ENCODE measurements at regions not wholly inside any gene's neighbourhood (a gene's known extent, or its start where the extent isn't known, plus 50 kb on each side); places are given as distances from the start of the nearest gene placed in this dataset.

DNA sequence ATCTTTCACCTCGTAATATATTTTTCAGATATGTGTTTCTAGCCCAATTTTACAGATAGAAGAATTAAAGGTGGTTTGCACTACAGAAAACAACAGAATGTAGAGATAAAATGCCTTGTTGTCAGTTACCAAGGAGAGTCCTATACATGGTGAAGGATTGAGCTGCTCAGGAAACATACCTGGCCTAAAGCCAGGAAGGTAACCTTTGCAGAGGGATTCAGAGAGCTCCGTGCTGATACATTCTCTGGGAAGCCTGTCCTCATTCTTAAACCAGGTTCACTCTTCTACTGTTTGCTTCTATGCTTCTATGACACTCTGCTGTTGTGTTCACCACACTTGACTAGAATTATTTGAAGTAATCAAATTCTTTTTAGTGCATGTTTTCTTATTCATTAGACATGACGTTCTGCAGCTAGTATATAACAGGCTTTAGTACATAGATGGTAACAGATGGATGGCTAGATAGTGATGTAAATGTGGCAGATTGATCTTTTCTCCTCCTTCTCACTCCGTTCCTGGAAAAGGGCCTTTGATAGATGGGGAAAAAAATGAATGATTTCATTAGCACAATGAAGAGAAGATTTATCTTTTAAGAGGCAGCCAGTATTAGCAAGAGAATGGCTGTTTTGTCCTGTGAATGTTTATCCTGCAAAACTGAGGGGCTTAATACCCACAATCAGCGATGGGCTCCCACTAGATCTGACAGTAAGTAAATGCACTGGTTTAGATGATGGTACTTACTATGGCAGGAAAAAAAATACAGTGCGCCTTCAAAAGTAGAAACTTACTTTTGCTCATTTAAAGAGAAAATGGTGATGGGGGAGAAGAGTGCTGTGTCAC is 589.6 kb upstream of the FAM98A start:
- H3K4me3 ChIP-seq (ENCODE audit: low read depth in 2 of 2, low read length in 1 of 2) = no peak overlapping the region
- H3K27me3 ChIP-seq (ENCODE audit: insufficient read depth) = no peaks in the 10 kb centered on the region
- no peaks in the 10 kb centered on the region for H4K20me1 ChIP-seq (ENCODE audit: insufficient read depth)
- H3K9ac ChIP-seq = no peak overlapping the region
- no peak for DNase-seq
- no peak overlapping the region for H3K4me2 ChIP-seq
- H3K4me1 ChIP-seq (ENCODE audit: control insufficient read depth in 1 of 2, insufficient read depth in 2 of 2, low read depth in 1 of 2, low read length in 1 of 2) = no peaks in the 10 kb centered on the region
- ChIA-PET CTCF (no interaction called here), POLR2A (no interaction called here)
- H3K9me3 ChIP-seq = no peaks in the 10 kb centered on the region
- no peak overlapping the region for H3K27ac ChIP-seq (ENCODE audit: low read depth in 2 of 2, low read length in 1 of 2)
- 9% methylated on average over 6 of the region's 6 CpGs for WGBS (ENCODE audit: low lambda C conversion rate)
- no peaks in the 10 kb centered on the region for H3F3A ChIP-seq (replicated peaks; ENCODE audit: insufficient read depth)
- H3K36me3 ChIP-seq (replicated peaks in 1 of 2; ENCODE audit: control insufficient read depth in 1 of 2, insufficient read depth in 2 of 2, low read length in 1 of 2) = no peaks in the 10 kb centered on the region
- no peaks in the 10 kb centered on the region for H3K9me2 ChIP-seq
- TF ChIP-seq MXI1 (IDR thresholded peaks at IDR 0.05; ENCODE audit: low read depth, low read length) = no peak
- TF ChIP-seq RCOR1 (IDR thresholded peaks at IDR 0.05; ENCODE audit: low read length) = no peak
- TF ChIP-seq, protein P1, sequence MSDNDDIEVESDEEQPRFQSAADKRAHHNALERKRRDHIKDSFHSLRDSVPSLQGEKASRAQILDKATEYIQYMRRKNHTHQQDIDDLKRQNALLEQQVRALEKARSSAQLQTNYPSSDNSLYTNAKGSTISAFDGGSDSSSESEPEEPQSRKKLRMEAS (IDR thresholded peaks at IDR 0.05; ENCODE audit: low read depth) = no peak
- no peak for TF ChIP-seq FOXM1 (IDR thresholded peaks at IDR 0.05; ENCODE audit: low read depth)
- TF ChIP-seq, protein P2, sequence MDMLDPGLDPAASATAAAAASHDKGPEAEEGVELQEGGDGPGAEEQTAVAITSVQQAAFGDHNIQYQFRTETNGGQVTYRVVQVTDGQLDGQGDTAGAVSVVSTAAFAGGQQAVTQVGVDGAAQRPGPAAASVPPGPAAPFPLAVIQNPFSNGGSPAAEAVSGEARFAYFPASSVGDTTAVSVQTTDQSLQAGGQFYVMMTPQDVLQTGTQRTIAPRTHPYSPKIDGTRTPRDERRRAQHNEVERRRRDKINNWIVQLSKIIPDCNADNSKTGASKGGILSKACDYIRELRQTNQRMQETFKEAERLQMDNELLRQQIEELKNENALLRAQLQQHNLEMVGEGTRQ (IDR thresholded peaks at IDR 0.05; ENCODE audit: borderline replicate concordance, low read depth, low read length) = no peak
- no peak for TF ChIP-seq FOSL2 (IDR thresholded peaks at IDR 0.05; ENCODE audit: borderline replicate concordance, low read depth)
- TF ChIP-seq TCF12 (IDR thresholded peaks at IDR 0.05) = no peak
- TF ChIP-seq, protein P3, sequence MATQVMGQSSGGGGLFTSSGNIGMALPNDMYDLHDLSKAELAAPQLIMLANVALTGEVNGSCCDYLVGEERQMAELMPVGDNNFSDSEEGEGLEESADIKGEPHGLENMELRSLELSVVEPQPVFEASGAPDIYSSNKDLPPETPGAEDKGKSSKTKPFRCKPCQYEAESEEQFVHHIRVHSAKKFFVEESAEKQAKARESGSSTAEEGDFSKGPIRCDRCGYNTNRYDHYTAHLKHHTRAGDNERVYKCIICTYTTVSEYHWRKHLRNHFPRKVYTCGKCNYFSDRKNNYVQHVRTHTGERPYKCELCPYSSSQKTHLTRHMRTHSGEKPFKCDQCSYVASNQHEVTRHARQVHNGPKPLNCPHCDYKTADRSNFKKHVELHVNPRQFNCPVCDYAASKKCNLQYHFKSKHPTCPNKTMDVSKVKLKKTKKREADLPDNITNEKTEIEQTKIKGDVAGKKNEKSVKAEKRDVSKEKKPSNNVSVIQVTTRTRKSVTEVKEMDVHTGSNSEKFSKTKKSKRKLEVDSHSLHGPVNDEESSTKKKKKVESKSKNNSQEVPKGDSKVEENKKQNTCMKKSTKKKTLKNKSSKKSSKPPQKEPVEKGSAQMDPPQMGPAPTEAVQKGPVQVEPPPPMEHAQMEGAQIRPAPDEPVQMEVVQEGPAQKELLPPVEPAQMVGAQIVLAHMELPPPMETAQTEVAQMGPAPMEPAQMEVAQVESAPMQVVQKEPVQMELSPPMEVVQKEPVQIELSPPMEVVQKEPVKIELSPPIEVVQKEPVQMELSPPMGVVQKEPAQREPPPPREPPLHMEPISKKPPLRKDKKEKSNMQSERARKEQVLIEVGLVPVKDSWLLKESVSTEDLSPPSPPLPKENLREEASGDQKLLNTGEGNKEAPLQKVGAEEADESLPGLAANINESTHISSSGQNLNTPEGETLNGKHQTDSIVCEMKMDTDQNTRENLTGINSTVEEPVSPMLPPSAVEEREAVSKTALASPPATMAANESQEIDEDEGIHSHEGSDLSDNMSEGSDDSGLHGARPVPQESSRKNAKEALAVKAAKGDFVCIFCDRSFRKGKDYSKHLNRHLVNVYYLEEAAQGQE (IDR thresholded peaks at IDR 0.05; ENCODE audit: low read depth, low read length) = no peak
- TF ChIP-seq NFIC (IDR thresholded peaks at IDR 0.05; ENCODE audit: borderline replicate concordance) = no peak
- no peak for TF ChIP-seq SMC3 (IDR thresholded peaks at IDR 0.05; ENCODE audit: low read depth, low read length)
- no peak for TF ChIP-seq RFX5 (IDR thresholded peaks at IDR 0.05; ENCODE audit: low read length)
- no peak for TF ChIP-seq TAF1 (IDR thresholded peaks at IDR 0.05; ENCODE audit: borderline replicate concordance, low read depth, low read length)
- TF ChIP-seq POLR2AphosphoS5 (IDR thresholded peaks at IDR 0.05; ENCODE audit: low read depth, low read length) = no peak
- no peak for TF ChIP-seq RAD21 (IDR thresholded peaks at IDR 0.05; ENCODE audit: low read length)
- TF ChIP-seq RXRA (IDR thresholded peaks at IDR 0.05; ENCODE audit: borderline replicate concordance, low read depth) = no peak
- TF ChIP-seq EZH2phosphoT487 (IDR thresholded peaks at IDR 0.05; ENCODE audit: borderline replicate concordance, low read depth) = no peak
- no peak for TF ChIP-seq ELF1 (IDR thresholded peaks at IDR 0.05)
- no peak for TF ChIP-seq GATA2 (CRISPR knock-in tag; IDR thresholded peaks at IDR 0.05)
- TF ChIP-seq JUND (IDR thresholded peaks at IDR 0.05) = no peak
- no peak overlapping the region for H2AFZ ChIP-seq (ENCODE audit: low read depth)
- no peaks in the 10 kb centered on the region for H3K79me2 ChIP-seq (ENCODE audit: insufficient read depth)

Measured in SK-N-SH (cell line).